GM10248 (cell line): ENCODE measurements at regions not wholly inside any gene's neighbourhood (a gene's known extent, or its start where the extent isn't known, plus 50 kb on each side); places are given as distances from the start of the nearest gene placed in this dataset.

Experiments used
- CTCF ChIA-PET: fragments of 300-600 bp; sonication (Branson Sonifier 250); formaldehyde crosslinking; extraction: SDS; loops from one replicate; lab custom pipeline; 2021; ENCODE audit warnings: antibody characterized with exemption; lab: Yijun Ruan, JAX
- POLR2A ChIA-PET: fragments of 350-650 bp; sonication (Branson Sonifier 250); formaldehyde crosslinking; extraction: SDS; loops from one replicate; lab custom pipeline; 2020; ENCODE audit warnings: antibody characterized with exemption; lab: Yijun Ruan, JAX
- DNase-seq: peaks from one replicate; pipeline ENCODE4 v3.0.0; 2012; ENCODE audit errors: extremely low spot score
- TF ChIP-seq, protein P1 (sequence below): IDR thresholded peaks from 2 replicates; pipeline ENCODE4 v1.5.1; 2012; ENCODE audit warnings: mild to moderate bottlenecking, low read depth; ENCODE audit errors: extremely low read depth, missing control alignments, control extremely low read depth

GRCh38 chr2:240364961-240365775 is 70.3 kb upstream of the GPC1 start:
- TF ChIP-seq, protein P1, sequence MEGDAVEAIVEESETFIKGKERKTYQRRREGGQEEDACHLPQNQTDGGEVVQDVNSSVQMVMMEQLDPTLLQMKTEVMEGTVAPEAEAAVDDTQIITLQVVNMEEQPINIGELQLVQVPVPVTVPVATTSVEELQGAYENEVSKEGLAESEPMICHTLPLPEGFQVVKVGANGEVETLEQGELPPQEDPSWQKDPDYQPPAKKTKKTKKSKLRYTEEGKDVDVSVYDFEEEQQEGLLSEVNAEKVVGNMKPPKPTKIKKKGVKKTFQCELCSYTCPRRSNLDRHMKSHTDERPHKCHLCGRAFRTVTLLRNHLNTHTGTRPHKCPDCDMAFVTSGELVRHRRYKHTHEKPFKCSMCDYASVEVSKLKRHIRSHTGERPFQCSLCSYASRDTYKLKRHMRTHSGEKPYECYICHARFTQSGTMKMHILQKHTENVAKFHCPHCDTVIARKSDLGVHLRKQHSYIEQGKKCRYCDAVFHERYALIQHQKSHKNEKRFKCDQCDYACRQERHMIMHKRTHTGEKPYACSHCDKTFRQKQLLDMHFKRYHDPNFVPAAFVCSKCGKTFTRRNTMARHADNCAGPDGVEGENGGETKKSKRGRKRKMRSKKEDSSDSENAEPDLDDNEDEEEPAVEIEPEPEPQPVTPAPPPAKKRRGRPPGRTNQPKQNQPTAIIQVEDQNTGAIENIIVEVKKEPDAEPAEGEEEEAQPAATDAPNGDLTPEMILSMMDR, result no peak
- DNase-seq, result no peak
- POLR2A ChIA-PET, result no interaction called here
- CTCF ChIA-PET, result no interaction called here

GRCh38 chr2:240365971-240366471 is 69.4 kb upstream of the GPC1 start:
- POLR2A ChIA-PET, result no interaction called here
- CTCF ChIA-PET, result no interaction called here
- DNase-seq, result no peak
- TF ChIP-seq, protein P1, result no peak

DNA sequence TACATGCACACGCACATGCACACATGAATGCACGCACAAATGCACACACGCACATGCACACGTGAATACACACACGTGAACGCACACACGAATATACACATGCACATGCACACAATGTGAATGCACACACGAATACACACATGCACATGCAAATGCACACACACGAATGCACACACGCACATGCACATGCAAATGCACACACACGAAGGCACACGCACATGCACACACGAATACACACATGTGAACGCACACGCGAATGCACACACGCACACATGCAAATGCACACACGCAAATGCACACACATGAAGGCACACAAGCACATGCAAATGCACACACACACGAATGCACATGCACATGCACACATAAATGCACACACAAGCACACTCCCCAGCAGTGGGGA is 68.6 kb upstream of the GPC1 start:
- ChIA-PET CTCF (no interaction called here), POLR2A (no interaction called here)
- TF ChIP-seq, protein P1, result no peak
- no peak for DNase-seq

GRCh38 chr2:240367721-240368120 is 67.7 kb upstream of the GPC1 start:
- TF ChIP-seq, protein P1, result no peak
- ChIA-PET POLR2A (no interaction called here), CTCF (interaction anchor here (0.8 kb wide), 1 partner anchor 66 kb away, joined by 3 read pairs; no protein-coding TSS in a partner anchor)
- DNase-seq, result no peak

DNA sequence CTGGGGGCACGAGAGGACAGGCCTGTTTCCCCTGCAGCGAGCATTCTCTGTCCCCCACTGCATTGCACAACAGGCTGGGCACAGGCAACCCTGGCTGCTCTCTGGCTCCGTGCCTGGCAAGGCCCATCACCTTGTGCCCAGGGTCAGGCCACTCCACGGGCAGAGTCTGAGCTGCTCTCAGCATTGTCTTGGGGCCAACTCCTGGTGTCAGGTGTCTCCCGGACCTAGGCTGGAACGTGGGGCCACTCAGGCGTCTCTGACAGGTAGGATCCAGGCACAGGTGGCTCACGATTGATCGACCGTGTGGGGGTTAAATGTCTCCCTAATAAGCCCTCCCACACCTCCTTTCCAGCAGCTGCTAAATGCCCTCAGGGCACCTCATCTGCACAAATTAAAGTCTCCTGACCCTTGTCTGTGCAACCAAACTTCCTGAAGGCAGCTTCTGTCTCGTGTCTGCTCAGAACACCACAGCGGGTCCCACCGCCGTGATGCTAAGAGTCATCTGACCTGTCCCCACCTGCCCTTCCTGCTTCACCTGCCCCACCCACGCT is 66.6 kb upstream of the GPC1 start:
- TF ChIP-seq, protein P1, result no peak
- POLR2A ChIA-PET, result interaction anchor here (0.6 kb wide), 1 partner anchor 52 kb away, joined by 3 read pairs; no protein-coding TSS in a partner anchor
- no peak for DNase-seq

DNA sequence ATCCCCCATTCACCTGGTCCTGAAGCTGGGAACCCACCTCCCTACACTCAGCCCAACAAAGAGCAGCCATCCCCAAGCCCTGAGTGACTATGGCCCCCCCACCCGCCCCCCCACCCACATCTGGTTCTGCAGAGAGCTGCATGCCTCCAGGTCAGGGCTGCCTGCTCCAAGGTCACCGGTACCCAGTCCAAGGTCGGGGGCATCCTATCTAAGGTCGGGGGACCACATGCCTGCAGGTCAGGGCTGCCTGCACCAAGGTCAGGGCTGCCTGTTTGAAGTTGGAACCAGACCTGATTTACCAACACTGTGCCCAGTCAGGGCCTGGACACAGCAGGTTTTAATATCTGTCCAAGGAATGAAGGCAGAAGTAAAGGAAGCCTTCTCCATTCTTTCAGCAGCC is 66.1 kb upstream of the GPC1 start:
- TF ChIP-seq, protein P1, result no peak
- ChIA-PET POLR2A (interaction anchor here (0.6 kb wide), 1 partner anchor 1462 kb away, joined by 5 read pairs; no protein-coding TSS in a partner anchor), CTCF (no interaction called here)
- no peak for DNase-seq

More for the DNA sequence above, 66.6 kb upstream of the GPC1 start:
- CTCF ChIA-PET, result no interaction called here
